Thyroid gland (tissue), 4 donors: ENCODE measurements at regions not wholly inside any gene's neighbourhood (a gene's known extent, or its start where the extent isn't known, plus 50 kb on each side); places are given as distances from the start of the nearest gene placed in this dataset.
A peak's percentile ranks its signal among the peaks of the same experiment; 100 is the strongest.

Experiments used
- DNase-seq, 2 donors: peaks; one replicate each; pipeline ENCODE4 v3.0.0-alpha.2; 2019
- H3K27ac ChIP-seq, 3 donors: fragments of 200-600 bp; sonication (generic); 1 replicate in 2 of 3; 2 replicates in 1 of 3; pipeline ENCODE4 v1.5.1; 2016 to 2019; ENCODE audit warnings: mild to moderate bottlenecking in 1 of 3, moderate library complexity in 1 of 3
- H3K27me3 ChIP-seq: fragments of 200-600 bp; sonication (generic); one replicate; pipeline ENCODE4 v1.5.1; 2019
- H3K36me3 ChIP-seq, 2 donors: fragments of 200-600 bp; sonication (generic); one replicate each; pipeline ENCODE4 v1.5.1; 2016 to 2019
- H3K4me1 ChIP-seq, 2 donors: fragments of 200-600 bp; sonication (generic); one replicate each; pipeline ENCODE4 v1.5.1; 2017 to 2019
- H3K4me3 ChIP-seq, 3 donors: fragments of 200-600 bp; sonication (generic); replicated peaks in 1 of 3; 1 replicate in 2 of 3; 2 replicates in 1 of 3; pipeline ENCODE4 v1.5.1; 2016; ENCODE audit warnings: mild to moderate bottlenecking in 1 of 3
- H3K9me3 ChIP-seq: fragments of 200-600 bp; sonication (generic); one replicate; pipeline ENCODE4 v1.5.1; 2017
- CTCF ChIP-seq, 6 experiments: fragments of 200-600 bp in 3 of 6; fragments of 450-650 bp in 3 of 6; sonication (generic) in 3 of 6; IDR thresholded peaks; one replicate each; pipeline ENCODE4 v1.5.1; 2016 to 2019; ENCODE audit warnings: antibody characterized with exemption in 6 of 6, mild to moderate bottlenecking in 2 of 6, inconsistent platforms in 1 of 6, moderate library complexity in 1 of 6
- POLR2A ChIP-seq, 2 donors: fragments of 450-650 bp; IDR thresholded peaks; one replicate each; pipeline ENCODE4 v1.6.1; 2017; ENCODE audit warnings: antibody characterized with exemption in 2 of 2, mild to moderate bottlenecking in 2 of 2, moderate library complexity in 1 of 2
- WGBS, 2 donors: methylation state at CpG; one replicate each; pipeline ENCODE4 v1.1.5; 2017; 5-methylcytosine and 5-hydroxymethylcytosine counted together
- intact Hi-C: fragments of 100-400 bp; cut with DNase I; formaldehyde crosslinking; loops from one replicate; pipeline ENCODE4 v1.15.1; 2023

- 71 to 76% methylated on average over 7 of the region's 7 CpGs for WGBS, 2 donors
- Histone ChIP-seq H3K36me3 (no peaks in the 10 kb centered on the region), H3K4me1 (no peaks in the 10 kb centered on the region), H3K4me3 (no peak overlapping the region), H3K27ac (no peak overlapping the region), H3K27me3 (no peaks in the 10 kb centered on the region), H3K9me3 (no peaks in the 10 kb centered on the region)
- no peak for DNase-seq
- intact Hi-C loops: no loop called here
- TF ChIP-seq POLR2A (IDR thresholded peaks at IDR 0.05): no peak
Observed at GRCh38 chr12:111269718-111270117, 99.2 kb downstream of the PHETA1 start.

GRCh38 chr12:111268738-111269572 is 99.9 kb downstream of the PHETA1 start:
- intact Hi-C loops: no loop called here
- WGBS, 2 donors: 81 to 85% methylated on average over 16 of the region's 16 CpGs
- DNase-seq: no peak
- Histone ChIP-seq H3K36me3 (no peaks in the 10 kb centered on the region), H3K27me3 (no peaks in the 10 kb centered on the region), H3K27ac (no peak overlapping the region), H3K4me1 (no peaks in the 10 kb centered on the region), H3K9me3 (no peaks in the 10 kb centered on the region), H3K4me3 (no peak overlapping the region)
- TF ChIP-seq POLR2A (IDR thresholded peaks at IDR 0.05) (no peak), CTCF (IDR thresholded peaks at IDR 0.05) (peak in 1 of 6 experiments; percentile 38)

- H3K4me1 ChIP-seq: no peaks in the 10 kb centered on the region
- DNase-seq: no peak
- no peaks in the 10 kb centered on the region for H3K9me3 ChIP-seq
- H3K4me3 ChIP-seq: no peak overlapping the region
- H3K36me3 ChIP-seq: no peaks in the 10 kb centered on the region
- TF ChIP-seq CTCF (IDR thresholded peaks at IDR 0.05) (no peak), POLR2A (IDR thresholded peaks at IDR 0.05) (no peak)
- intact Hi-C loops: no loop called here
- no peak overlapping the region for H3K27ac ChIP-seq
- no peaks in the 10 kb centered on the region for H3K27me3 ChIP-seq
- 67 to 81% methylated on average over 8 of the region's 8 CpGs for WGBS, 2 donors
Observed at GRCh38 chr12:111267144-111267543, 101.8 kb downstream of the PHETA1 start.

- no peaks in the 10 kb centered on the region for H3K9me3 ChIP-seq
- no peak overlapping the region for H3K27ac ChIP-seq
- DNase-seq: no peak
- no peaks in the 10 kb centered on the region for H3K36me3 ChIP-seq
- TF ChIP-seq POLR2A (IDR thresholded peaks at IDR 0.05) (no peak), CTCF (IDR thresholded peaks at IDR 0.05) (no peak)
- intact Hi-C loops: no loop called here
- 82 to 87% methylated on average over 6 of the region's 6 CpGs for WGBS, 2 donors
- H3K27me3 ChIP-seq: no peaks in the 10 kb centered on the region
- peaks cover 8 to 9% of the 10 kb centered on the region in 2 donors for H3K4me1 ChIP-seq
- no peak overlapping the region for H3K4me3 ChIP-seq
Observed at GRCh38 chr12:111261911-111262676, 106.8 kb downstream of the PHETA1 start.

GRCh38 chr12:111260732-111261131 is 108.2 kb downstream of the PHETA1 start:
- WGBS, 2 donors: 71 to 79% methylated on average over 5 of the region's 5 CpGs
- intact Hi-C loops: no loop called here
- Histone ChIP-seq H3K27ac (no peak overlapping the region), H3K36me3 (no peaks in the 10 kb centered on the region), H3K27me3 (no peaks in the 10 kb centered on the region), H3K4me3 (no peak overlapping the region), H3K4me1 (peaks cover 8 to 9% of the 10 kb centered on the region in 2 donors), H3K9me3 (no peaks in the 10 kb centered on the region)
- DNase-seq: peak; percentile 14 to 39
- TF ChIP-seq POLR2A (IDR thresholded peaks at IDR 0.05): no peak
- no peak for TF ChIP-seq CTCF (IDR thresholded peaks at IDR 0.05)
